ENCODE measurements at regions not wholly inside any gene's neighbourhood (a gene's known extent, or its start where the extent isn't known, plus 50 kb on each side); places are given as distances from the start of the nearest gene placed in this dataset.
"Not testable (repeated sequence)": the region's sequence is repeated elsewhere in the genome, so short reads cannot be mapped to it uniquely, and the experiment has no call there.

GRCh38 chr16:29278097-29278871 lies 128.2 kb downstream of the NPIPB11 start:
- not testable (repeated sequence) for TF ChIP-seq POLR2A, POLR2AphosphoS5 (IDR thresholded peaks at IDR 0.05)

All from breast epithelium (tissue), 3 donors.